Stimulated activated CD4-positive, alpha-beta T cell treated with anti-CD3 and anti-CD28 coated beads, Interleukin-12 subunit alpha, Interleukin-12 subunit beta, amount 100 ng/mL, for 4 hours (primary cell): ENCODE measurements at regions not wholly inside any gene's neighbourhood (a gene's known extent, or its start where the extent isn't known, plus 50 kb on each side); places are given as distances from the start of the nearest gene placed in this dataset.

Experiments
- DNase-seq: peaks from one replicate; pipeline ENCODE4 v3.0.0-alpha.2; 2020

GRCh38 chrX:5054852-5055251, 1173.8 kb downstream of the NLGN4X start:
- DNase-seq: no peak

- DNase-seq: no peak
Measured at GRCh38 chrX:5051831-5052491, 1176.7 kb downstream of the NLGN4X start.

GRCh38 chrX:5042563-5042962, 1186.1 kb downstream of the NLGN4X start:
- DNase-seq: no peak

GRCh38 chrX:5031792-5032191, 1196.9 kb downstream of the NLGN4X start:
- DNase-seq: no peak

GRCh38 chrX:5015451-5015850, 1213.2 kb downstream of the NLGN4X start:
- no peak for DNase-seq

GRCh38 chrX:4994855-4995254, 1233.8 kb downstream of the NLGN4X start:
- no peak for DNase-seq

GRCh38 chrX:4978613-4979012, 1250.1 kb downstream of the NLGN4X start:
- no peak for DNase-seq

GRCh38 chrX:4971646-4972045, 1257.0 kb downstream of the NLGN4X start:
- DNase-seq: no peak

- no peak for DNase-seq
Measured at GRCh38 chrX:4964112-4964511, 1250.7 kb upstream of the PRKX start.

- no peak for DNase-seq
Measured at GRCh38 chrX:4963432-4963831, 1250.0 kb upstream of the PRKX start.

GRCh38 chrX:4944767-4945166, 1231.3 kb upstream of the PRKX start:
- no peak for DNase-seq

GRCh38 chrX:4936315-4936714, 1222.9 kb upstream of the PRKX start:
- DNase-seq: no peak

- DNase-seq: no peak
Measured at GRCh38 chrX:4935846-4936245, 1222.4 kb upstream of the PRKX start.

- DNase-seq: no peak
Measured at GRCh38 chrX:4935401-4935800, 1222.0 kb upstream of the PRKX start.

GRCh38 chrX:4932790-4933189, 1219.3 kb upstream of the PRKX start:
- DNase-seq: no peak

- DNase-seq: no peak
Measured at GRCh38 chrX:4930426-4930825, 1217.0 kb upstream of the PRKX start.

GRCh38 chrX:4925911-4926310, 1212.5 kb upstream of the PRKX start:
- no peak for DNase-seq

- DNase-seq: no peak
Measured at GRCh38 chrX:4909348-4909747, 1195.9 kb upstream of the PRKX start.

GRCh38 chrX:4905576-4905975, 1192.1 kb upstream of the PRKX start:
- no peak for DNase-seq

- DNase-seq: no peak
Measured at GRCh38 chrX:4881277-4881676, 1167.8 kb upstream of the PRKX start.

- no peak for DNase-seq
Measured at GRCh38 chrX:4878640-4879039, 1165.2 kb upstream of the PRKX start.

GRCh38 chrX:4876268-4876667, 1162.8 kb upstream of the PRKX start:
- no peak for DNase-seq

GRCh38 chrX:4851534-4851933, 1138.1 kb upstream of the PRKX start:
- DNase-seq: no peak

- no peak for DNase-seq
Measured at GRCh38 chrX:4850312-4850711, 1136.9 kb upstream of the PRKX start.

GRCh38 chrX:4844376-4844775, 1130.9 kb upstream of the PRKX start:
- no peak for DNase-seq
